SK-N-SH treated with all-trans-retinoic acid at 6 μM for 48 hours (cell line): ENCODE measurements at regions not wholly inside any gene's neighbourhood (a gene's known extent, or its start where the extent isn't known, plus 50 kb on each side); places are given as distances from the start of the nearest gene placed in this dataset.

ENCODE experiments used
- ATAC-seq: fragments of 200-7000 bp; cut with Tn5 transposase; 3 replicates; pipeline ENCODE4 v1.9.1; 2020; ENCODE audit warnings: mild to moderate bottlenecking, moderate library complexity
- ARNTL ChIP-seq: fragments of 450-650 bp; formaldehyde crosslinking; IDR thresholded peaks from 2 replicates; pipeline ENCODE4 v1.5.0; 2020; ENCODE audit warnings: low read depth, mild to moderate bottlenecking, moderate library complexity, borderline replicate concordance
- BACH2 ChIP-seq: fragments of 250-450 bp; sonication (Bioruptor Pico); IDR thresholded peaks from 2 replicates; pipeline ENCODE4 v1.9.0; 2021; ENCODE audit warnings: mild to moderate bottlenecking, borderline replicate concordance
- CSDC2 ChIP-seq: fragments of 250-450 bp; sonication (Bioruptor Pico); IDR thresholded peaks from 2 replicates; pipeline ENCODE4 v1.5.0; 2020; ENCODE audit warnings: mild to moderate bottlenecking, moderate library complexity
- ESRRG ChIP-seq: fragments of 250-450 bp; sonication (Bioruptor Pico); IDR thresholded peaks from 2 replicates; pipeline ENCODE4 v1.6.1; 2021; ENCODE audit warnings: mild to moderate bottlenecking
- GLIS3 ChIP-seq: fragments of 250-450 bp; sonication (Bioruptor Pico); IDR thresholded peaks from 2 replicates; pipeline ENCODE4 v1.5.0; 2020; ENCODE audit warnings: mild to moderate bottlenecking, moderate library complexity
- OSR1 ChIP-seq: fragments of 250-450 bp; sonication (Bioruptor Pico); IDR thresholded peaks from 2 replicates; pipeline ENCODE4 v1.8.0; 2022; ENCODE audit warnings: moderate library complexity, mild to moderate bottlenecking, inconsistent platforms
- PPARA ChIP-seq: fragments of 250-450 bp; sonication (Bioruptor Pico); IDR thresholded peaks from 2 replicates; pipeline ENCODE4 v1.5.0; 2020; ENCODE audit warnings: mild to moderate bottlenecking, borderline replicate concordance
- RARB ChIP-seq: fragments of 250-450 bp; sonication (Bioruptor Pico); IDR thresholded peaks from 2 replicates; pipeline ENCODE4 v1.8.0; 2021; ENCODE audit warnings: mild to moderate bottlenecking, moderate library complexity
- SNAI2 ChIP-seq: fragments of 250-450 bp; sonication (Bioruptor Pico); IDR thresholded peaks from 2 replicates; pipeline ENCODE4 v1.5.0; 2020; ENCODE audit warnings: mild to moderate bottlenecking, moderate library complexity
- TCF4 ChIP-seq: fragments of 250-450 bp; sonication (Bioruptor Pico); IDR thresholded peaks from 2 replicates; pipeline ENCODE4 v1.8.0; 2021; ENCODE audit warnings: mild to moderate bottlenecking, moderate library complexity, borderline replicate concordance
- TOX ChIP-seq: fragments of 250-450 bp; sonication (Bioruptor Pico); IDR thresholded peaks from 2 replicates; pipeline ENCODE4 v1.8.0; 2021; ENCODE audit warnings: mild to moderate bottlenecking, moderate library complexity, borderline replicate concordance
- ZC3H10 ChIP-seq: fragments of 250-450 bp; sonication (Bioruptor Pico); IDR thresholded peaks from 2 replicates; pipeline ENCODE4 v1.5.1; 2021; ENCODE audit warnings: mild to moderate bottlenecking, moderate library complexity
- ZFP3 ChIP-seq: fragments of 250-450 bp; sonication (Bioruptor Pico); IDR thresholded peaks from 2 replicates; pipeline ENCODE4 v1.5.0; 2020; ENCODE audit warnings: mild to moderate bottlenecking, moderate library complexity
- ZFP30 ChIP-seq: fragments of 450-650 bp; formaldehyde crosslinking; IDR thresholded peaks from 2 replicates; pipeline ENCODE4 v1.5.0; 2022; ENCODE audit warnings: mild to moderate bottlenecking, moderate library complexity
- ZNF565 ChIP-seq: fragments of 450-650 bp; formaldehyde crosslinking; conservative IDR thresholded peaks from 2 replicates; pipeline ENCODE4 v1.5.0; 2020; ENCODE audit warnings: low read depth, mild to moderate bottlenecking, moderate library complexity
- ZNF70 ChIP-seq: fragments of 450-650 bp; formaldehyde crosslinking; IDR thresholded peaks from 2 replicates; pipeline ENCODE4 v1.5.0; 2020; ENCODE audit warnings: mild to moderate bottlenecking, moderate library complexity
- ZNF8 ChIP-seq: fragments of 450-650 bp; formaldehyde crosslinking; IDR thresholded peaks from 2 replicates; pipeline ENCODE4 v1.5.0; 2020; ENCODE audit warnings: mild to moderate bottlenecking, moderate library complexity
- TF ChIP-seq, protein P1 (sequence below): fragments of 250-450 bp; sonication (Bioruptor Pico); IDR thresholded peaks from 2 replicates; pipeline ENCODE4 v1.5.1; 2021; ENCODE audit warnings: mild to moderate bottlenecking, moderate library complexity
- TF ChIP-seq, protein P2 (sequence below): fragments of 250-450 bp; sonication (Bioruptor Pico); IDR thresholded peaks from 2 replicates; pipeline ENCODE4 v1.5.0; 2020; ENCODE audit warnings: mild to moderate bottlenecking, moderate library complexity
- TF ChIP-seq, protein P3 (sequence below): fragments of 250-450 bp; sonication (Bioruptor Pico); IDR thresholded peaks from 2 replicates; pipeline ENCODE4 v1.8.0; 2020; ENCODE audit warnings: mild to moderate bottlenecking, moderate library complexity, borderline replicate concordance
- TF ChIP-seq, protein P4 (sequence below): fragments of 250-450 bp; sonication (Bioruptor Pico); IDR thresholded peaks from 2 replicates; pipeline ENCODE4 v1.5.1; 2020; ENCODE audit warnings: low read depth, mild to moderate bottlenecking, moderate library complexity

DNA sequence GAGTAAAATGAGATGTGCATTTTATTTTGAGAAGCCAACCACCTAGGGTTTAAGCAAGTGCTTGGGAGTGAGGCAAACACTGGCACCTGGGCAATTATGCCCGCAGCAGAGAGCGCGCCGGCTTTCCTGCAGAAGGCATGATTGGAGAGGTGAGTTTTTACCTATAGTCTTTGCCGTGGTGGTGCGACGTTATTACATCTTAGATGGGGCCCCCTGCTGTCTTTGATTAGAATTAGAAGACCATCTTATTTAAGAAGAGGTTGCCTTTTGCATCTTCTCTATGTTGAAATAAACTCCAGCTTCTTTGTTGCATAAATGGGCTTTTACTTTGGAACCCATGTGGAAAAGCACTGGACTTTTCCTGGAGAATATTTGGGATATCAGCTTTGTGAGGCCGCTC is 409.5 kb downstream of the GLRX3 start:
- no peak for ATAC-seq
- TF ChIP-seq CSDC2 (CRISPR knock-in tag) (no peak), ZFP30 (CRISPR knock-in tag) (no peak), RARB (CRISPR knock-in tag) (no peak), ZNF70 (CRISPR knock-in tag) (no peak), ARNTL (CRISPR knock-in tag) (no peak), BACH2 (CRISPR knock-in tag) (no peak), SNAI2 (CRISPR knock-in tag) (no peak)

DNA sequence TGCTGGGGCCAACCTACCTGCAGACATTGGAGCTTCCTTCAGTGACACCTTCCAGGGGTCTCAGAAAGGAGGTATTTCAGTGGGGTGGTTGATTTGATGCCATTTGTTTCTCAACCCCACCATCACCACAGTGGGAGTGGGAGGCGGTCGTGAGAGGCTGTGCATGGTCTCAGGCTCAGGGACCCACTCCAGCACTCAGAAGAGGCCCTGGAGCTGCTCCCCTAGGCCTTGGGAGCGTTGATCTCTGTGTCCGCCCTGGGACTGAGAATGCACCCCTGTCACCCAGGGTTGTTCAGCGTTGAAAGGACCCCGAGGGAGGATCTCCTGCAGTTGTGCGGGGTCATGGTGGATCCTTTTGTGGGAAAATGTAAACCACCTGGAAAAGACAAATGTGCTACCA is 410.6 kb downstream of the GLRX3 start:
- ATAC-seq = no peak

DNA sequence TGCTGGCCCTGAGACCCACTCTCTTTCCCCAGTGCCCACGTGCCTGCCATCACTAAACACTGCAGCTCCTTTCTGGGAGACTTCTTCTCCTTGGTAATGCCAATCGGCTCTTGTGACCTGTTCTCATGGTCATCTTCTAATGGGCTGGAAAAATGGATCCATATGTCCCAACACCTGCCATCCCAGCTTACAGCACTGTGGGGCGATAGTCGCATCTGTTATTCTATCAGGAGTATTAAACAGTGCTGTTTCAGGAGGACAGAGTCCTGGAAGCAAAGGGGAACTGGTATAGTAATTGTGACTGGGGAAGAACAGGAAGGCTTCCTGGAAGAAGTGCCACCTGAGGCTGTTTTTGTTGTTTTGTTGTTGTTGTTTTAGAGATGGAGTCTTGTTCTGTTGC is 411.2 kb downstream of the GLRX3 start:
- no peak for ATAC-seq
- TF ChIP-seq GLIS3 (no peak), PPARA (no peak), SNAI2 (CRISPR knock-in tag) (no peak), ZFP3 (CRISPR knock-in tag) (no peak), OSR1 (CRISPR knock-in tag) (no peak)
- TF ChIP-seq, protein P1, sequence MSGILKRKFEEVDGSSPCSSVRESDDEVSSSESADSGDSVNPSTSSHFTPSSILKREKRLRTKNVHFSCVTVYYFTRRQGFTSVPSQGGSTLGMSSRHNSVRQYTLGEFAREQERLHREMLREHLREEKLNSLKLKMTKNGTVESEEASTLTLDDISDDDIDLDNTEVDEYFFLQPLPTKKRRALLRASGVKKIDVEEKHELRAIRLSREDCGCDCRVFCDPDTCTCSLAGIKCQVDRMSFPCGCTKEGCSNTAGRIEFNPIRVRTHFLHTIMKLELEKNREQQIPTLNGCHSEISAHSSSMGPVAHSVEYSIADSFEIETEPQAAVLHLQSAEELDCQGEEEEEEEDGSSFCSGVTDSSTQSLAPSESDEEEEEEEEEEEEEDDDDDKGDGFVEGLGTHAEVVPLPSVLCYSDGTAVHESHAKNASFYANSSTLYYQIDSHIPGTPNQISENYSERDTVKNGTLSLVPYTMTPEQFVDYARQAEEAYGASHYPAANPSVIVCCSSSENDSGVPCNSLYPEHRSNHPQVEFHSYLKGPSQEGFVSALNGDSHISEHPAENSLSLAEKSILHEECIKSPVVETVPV (CRISPR knock-in tag) = no peak

More for the DNA sequence above, 410.6 kb downstream of the GLRX3 start:
- TF ChIP-seq TOX (CRISPR knock-in tag) = no peak
- TF ChIP-seq, protein P2, sequence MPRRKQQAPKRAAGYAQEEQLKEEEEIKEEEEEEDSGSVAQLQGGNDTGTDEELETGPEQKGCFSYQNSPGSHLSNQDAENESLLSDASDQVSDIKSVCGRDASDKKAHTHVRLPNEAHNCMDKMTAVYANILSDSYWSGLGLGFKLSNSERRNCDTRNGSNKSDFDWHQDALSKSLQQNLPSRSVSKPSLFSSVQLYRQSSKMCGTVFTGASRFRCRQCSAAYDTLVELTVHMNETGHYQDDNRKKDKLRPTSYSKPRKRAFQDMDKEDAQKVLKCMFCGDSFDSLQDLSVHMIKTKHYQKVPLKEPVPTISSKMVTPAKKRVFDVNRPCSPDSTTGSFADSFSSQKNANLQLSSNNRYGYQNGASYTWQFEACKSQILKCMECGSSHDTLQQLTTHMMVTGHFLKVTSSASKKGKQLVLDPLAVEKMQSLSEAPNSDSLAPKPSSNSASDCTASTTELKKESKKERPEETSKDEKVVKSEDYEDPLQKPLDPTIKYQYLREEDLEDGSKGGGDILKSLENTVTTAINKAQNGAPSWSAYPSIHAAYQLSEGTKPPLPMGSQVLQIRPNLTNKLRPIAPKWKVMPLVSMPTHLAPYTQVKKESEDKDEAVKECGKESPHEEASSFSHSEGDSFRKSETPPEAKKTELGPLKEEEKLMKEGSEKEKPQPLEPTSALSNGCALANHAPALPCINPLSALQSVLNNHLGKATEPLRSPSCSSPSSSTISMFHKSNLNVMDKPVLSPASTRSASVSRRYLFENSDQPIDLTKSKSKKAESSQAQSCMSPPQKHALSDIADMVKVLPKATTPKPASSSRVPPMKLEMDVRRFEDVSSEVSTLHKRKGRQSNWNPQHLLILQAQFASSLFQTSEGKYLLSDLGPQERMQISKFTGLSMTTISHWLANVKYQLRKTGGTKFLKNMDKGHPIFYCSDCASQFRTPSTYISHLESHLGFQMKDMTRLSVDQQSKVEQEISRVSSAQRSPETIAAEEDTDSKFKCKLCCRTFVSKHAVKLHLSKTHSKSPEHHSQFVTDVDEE (CRISPR knock-in tag) = no peak
- no peak for TF ChIP-seq ESRRG
- TF ChIP-seq, protein P1 (CRISPR knock-in tag) = no peak
- TF ChIP-seq, protein P3, sequence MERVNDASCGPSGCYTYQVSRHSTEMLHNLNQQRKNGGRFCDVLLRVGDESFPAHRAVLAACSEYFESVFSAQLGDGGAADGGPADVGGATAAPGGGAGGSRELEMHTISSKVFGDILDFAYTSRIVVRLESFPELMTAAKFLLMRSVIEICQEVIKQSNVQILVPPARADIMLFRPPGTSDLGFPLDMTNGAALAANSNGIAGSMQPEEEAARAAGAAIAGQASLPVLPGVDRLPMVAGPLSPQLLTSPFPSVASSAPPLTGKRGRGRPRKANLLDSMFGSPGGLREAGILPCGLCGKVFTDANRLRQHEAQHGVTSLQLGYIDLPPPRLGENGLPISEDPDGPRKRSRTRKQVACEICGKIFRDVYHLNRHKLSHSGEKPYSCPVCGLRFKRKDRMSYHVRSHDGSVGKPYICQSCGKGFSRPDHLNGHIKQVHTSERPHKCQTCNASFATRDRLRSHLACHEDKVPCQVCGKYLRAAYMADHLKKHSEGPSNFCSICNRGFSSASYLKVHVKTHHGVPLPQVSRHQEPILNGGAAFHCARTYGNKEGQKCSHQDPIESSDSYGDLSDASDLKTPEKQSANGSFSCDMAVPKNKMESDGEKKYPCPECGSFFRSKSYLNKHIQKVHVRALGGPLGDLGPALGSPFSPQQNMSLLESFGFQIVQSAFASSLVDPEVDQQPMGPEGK = no peak
- TF ChIP-seq TCF4 = no peak
- no peak for TF ChIP-seq OSR1 (CRISPR knock-in tag)
- TF ChIP-seq ZC3H10 (CRISPR knock-in tag) = no peak
- TF ChIP-seq ARNTL (CRISPR knock-in tag) = no peak
- TF ChIP-seq BACH2 (CRISPR knock-in tag) = no peak
- no peak for TF ChIP-seq RARB (CRISPR knock-in tag)
- no peak for TF ChIP-seq ZFP30 (CRISPR knock-in tag)
- TF ChIP-seq ZNF8 (CRISPR knock-in tag) = no peak
- TF ChIP-seq, protein P4, sequence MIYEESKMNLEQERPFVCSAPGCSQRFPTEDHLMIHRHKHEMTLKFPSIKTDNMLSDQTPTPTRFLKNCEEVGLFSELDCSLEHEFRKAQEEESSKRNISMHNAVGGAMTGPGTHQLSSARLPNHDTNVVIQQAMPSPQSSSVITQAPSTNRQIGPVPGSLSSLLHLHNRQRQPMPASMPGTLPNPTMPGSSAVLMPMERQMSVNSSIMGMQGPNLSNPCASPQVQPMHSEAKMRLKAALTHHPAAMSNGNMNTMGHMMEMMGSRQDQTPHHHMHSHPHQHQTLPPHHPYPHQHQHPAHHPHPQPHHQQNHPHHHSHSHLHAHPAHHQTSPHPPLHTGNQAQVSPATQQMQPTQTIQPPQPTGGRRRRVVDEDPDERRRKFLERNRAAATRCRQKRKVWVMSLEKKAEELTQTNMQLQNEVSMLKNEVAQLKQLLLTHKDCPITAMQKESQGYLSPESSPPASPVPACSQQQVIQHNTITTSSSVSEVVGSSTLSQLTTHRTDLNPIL = no peak
- TF ChIP-seq ZNF565 (CRISPR knock-in tag) = no peak
